H1 (cell line): ENCODE measurements at regions not wholly inside any gene's neighbourhood (a gene's known extent, or its start where the extent isn't known, plus 50 kb on each side); places are given as distances from the start of the nearest gene placed in this dataset.

Source experiments
- CBX8 ChIP-seq: fragments of 300-800, 300-1000 bp; sonication (generic); IDR thresholded peaks from 2 replicates; pipeline ENCODE4 v1.7.1; 2016; ENCODE audit warnings: low read depth, low read length, borderline replicate concordance
- E2F6 ChIP-seq: IDR thresholded peaks from 2 replicates; pipeline ENCODE4 v1.6.1; 2012; ENCODE audit warnings: inconsistent platforms
- GTF2F1 ChIP-seq: IDR thresholded peaks from 2 replicates; pipeline ENCODE4 v1.6.1; 2012; ENCODE audit warnings: low read depth, low read length, improper control_type of control experiment, borderline replicate concordance
- TAF1 ChIP-seq: IDR thresholded peaks from 2 replicates; pipeline ENCODE4 v1.6.1; 2011; ENCODE audit warnings: mild to moderate bottlenecking, low read depth, low read length

- TF ChIP-seq TAF1 (no peak), E2F6 (no peak), CBX8 (no peak), GTF2F1 (no peak)
These were observed 270.1 kb downstream of the SOX9 start (continued) for GRCh38 chr17:72390675-72391508.
